Smooth muscle cell (in vitro differentiated cells): ENCODE measurements at regions not wholly inside any gene's neighbourhood (a gene's known extent, or its start where the extent isn't known, plus 50 kb on each side); places are given as distances from the start of the nearest gene placed in this dataset.

Experiments used
- DNase-seq: peaks from one replicate; lab custom pipeline; 2025; ENCODE audit not compliant: unreplicated experiment; lab: John Stamatoyannopoulos, UW
- H2AFZ ChIP-seq: fragments of 200-600 bp; sonication (generic); 2 replicates; pipeline ENCODE4 v1.6.0; 2016; ENCODE audit warnings: antibody characterized with exemption, low read depth, mild to moderate bottlenecking
- H3F3A ChIP-seq: fragments of 200-600 bp; sonication (generic); 2 replicates; pipeline ENCODE4 v1.6.0; 2017; ENCODE audit warnings: antibody characterized with exemption, low read depth
- H3K27ac ChIP-seq: fragments of 200-600 bp; sonication (generic); 2 replicates; pipeline ENCODE4 v1.5.1; 2016; ENCODE audit warnings: low read depth, mild to moderate bottlenecking
- H3K27me3 ChIP-seq: fragments of 200-600 bp; sonication (generic); 2 replicates; pipeline ENCODE4 v1.6.1; 2016; ENCODE audit warnings: low read depth, mild to moderate bottlenecking
- H3K36me3 ChIP-seq: fragments of 200-600 bp; sonication (generic); 2 replicates; pipeline ENCODE4 v1.5.1; 2016; ENCODE audit warnings: low read depth
- H3K4me1 ChIP-seq: fragments of 200-600 bp; sonication (generic); 2 replicates; pipeline ENCODE4 v1.5.1; 2016; ENCODE audit warnings: low read depth
- H3K4me2 ChIP-seq: fragments of 200-600 bp; sonication (generic); 2 replicates; pipeline ENCODE4 v1.6.0; 2016; ENCODE audit warnings: mild to moderate bottlenecking
- H3K4me3 ChIP-seq: fragments of 200-600 bp; sonication (generic); 2 replicates; pipeline ENCODE4 v1.5.1; 2016; ENCODE audit warnings: mild to moderate bottlenecking
- H3K79me2 ChIP-seq: fragments of 200-600 bp; sonication (generic); 2 replicates; pipeline ENCODE4 v1.6.0; 2016; ENCODE audit warnings: low read depth, mild to moderate bottlenecking
- H3K9ac ChIP-seq: fragments of 200-600 bp; sonication (generic); 2 replicates; pipeline ENCODE4 v1.6.0; 2016; ENCODE audit warnings: low read depth
- H3K9me3 ChIP-seq: fragments of 200-600 bp; sonication (generic); replicated peaks from 2 replicates; pipeline ENCODE4 v1.5.1; 2016; ENCODE audit warnings: low read depth
- H4K20me1 ChIP-seq: fragments of 200-600 bp; sonication (generic); 2 replicates; pipeline ENCODE4 v1.6.0; 2016; ENCODE audit warnings: low read depth
- CTCF ChIP-seq: fragments of 200-600 bp; sonication (generic); IDR thresholded peaks from 2 replicates; pipeline ENCODE4 v1.5.1; 2017; ENCODE audit warnings: borderline replicate concordance, mild to moderate bottlenecking, antibody characterized with exemption; ENCODE audit not compliant: insufficient read depth, poor library complexity, severe bottlenecking
- WGBS: methylation state at CpG from one replicate; pipeline ENCODE4 v1.1.7; 2016; ENCODE audit warnings: low lambda C conversion rate; 5-methylcytosine and 5-hydroxymethylcytosine counted together

- Histone ChIP-seq H3K4me3 (no peak overlapping the region), H3K36me3 (no peaks in the 10 kb centered on the region), H3K27me3 (no peaks in the 10 kb centered on the region), H3K4me2 (no peak overlapping the region), H3F3A (no peaks in the 10 kb centered on the region), H3K9me3 (no peaks in the 10 kb centered on the region), H3K4me1 (peaks cover 7% of the 10 kb centered on the region), H4K20me1 (no peaks in the 10 kb centered on the region), H3K9ac (no peak overlapping the region), H2AFZ (no peak overlapping the region), H3K79me2 (no peaks in the 10 kb centered on the region), H3K27ac (no peak overlapping the region)
- TF ChIP-seq CTCF = no peak
- no peak for DNase-seq
- 63% methylated on average over 9 of the region's 9 CpGs for WGBS
Measured at GRCh38 chr6:168822376-168822775, 381.4 kb downstream of the SMOC2 start.

- Histone ChIP-seq H3K27ac (no peak overlapping the region), H3K9ac (no peak overlapping the region), H3K27me3 (no peaks in the 10 kb centered on the region), H2AFZ (no peak overlapping the region), H3K9me3 (no peaks in the 10 kb centered on the region), H3F3A (no peaks in the 10 kb centered on the region), H4K20me1 (no peaks in the 10 kb centered on the region), H3K36me3 (no peaks in the 10 kb centered on the region), H3K4me3 (no peak overlapping the region), H3K4me2 (no peak overlapping the region), H3K4me1 (peaks cover 7% of the 10 kb centered on the region), H3K79me2 (no peaks in the 10 kb centered on the region)
- DNase-seq = no peak
- 77% methylated on average over 8 of the region's 8 CpGs for WGBS
- no peak for TF ChIP-seq CTCF
Measured at GRCh38 chr6:168819546-168819945, 378.6 kb downstream of the SMOC2 start.

- Histone ChIP-seq H3K4me1 (no peaks in the 10 kb centered on the region), H3F3A (no peaks in the 10 kb centered on the region), H3K79me2 (no peaks in the 10 kb centered on the region), H2AFZ (no peak overlapping the region), H3K9me3 (no peaks in the 10 kb centered on the region), H3K27me3 (no peaks in the 10 kb centered on the region), H3K36me3 (no peaks in the 10 kb centered on the region), H3K9ac (no peak overlapping the region), H3K4me2 (no peak overlapping the region), H3K27ac (no peak overlapping the region), H4K20me1 (no peaks in the 10 kb centered on the region), H3K4me3 (no peak overlapping the region)
- DNase-seq = no peak
- 80% methylated on average over 1 of the region's 1 CpG for WGBS
- no peak for TF ChIP-seq CTCF
Measured at GRCh38 chr6:168817558-168818159, 376.7 kb downstream of the SMOC2 start.

GRCh38 chr6:168815229-168815628, 374.2 kb downstream of the SMOC2 start:
- Histone ChIP-seq H3K79me2 (no peaks in the 10 kb centered on the region), H3K9me3 (no peaks in the 10 kb centered on the region), H3K27me3 (no peaks in the 10 kb centered on the region), H3K9ac (no peak overlapping the region), H3K4me3 (no peak overlapping the region), H2AFZ (peak overlapping the region; percentile 10), H3K27ac (no peak overlapping the region), H4K20me1 (no peaks in the 10 kb centered on the region), H3K4me1 (no peaks in the 10 kb centered on the region), H3F3A (no peaks in the 10 kb centered on the region), H3K4me2 (no peak overlapping the region), H3K36me3 (no peaks in the 10 kb centered on the region)
- WGBS = 71% methylated on average over 5 of the region's 5 CpGs
- TF ChIP-seq CTCF = no peak
- no peak for DNase-seq
